ENCODE measurements at regions not wholly inside any gene's neighbourhood (a gene's known extent, or its start where the extent isn't known, plus 50 kb on each side); places are given as distances from the start of the nearest gene placed in this dataset.
A peak's percentile ranks its signal among the peaks of the same experiment; 100 is the strongest.

- TF ChIP-seq CTCF (IDR thresholded peaks at IDR 0.05) = peak; percentile 63 to 78 (median 72)
- TF ChIP-seq POLR2A (IDR thresholded peaks at IDR 0.05) = no peak
Measured at GRCh38 chr7:18345641-18346234, 149.8 kb upstream of the HDAC9 start.

All from tibial nerve (tissue), 3 donors.